IMR-90 (cell line): ENCODE measurements at regions not wholly inside any gene's neighbourhood (a gene's known extent, or its start where the extent isn't known, plus 50 kb on each side); places are given as distances from the start of the nearest gene placed in this dataset.

Experiments used
- ATAC-seq: fragments of 200-7000 bp; cut with Tn5 transposase; 2 replicates; pipeline ENCODE4 v1.9.1; 2020; ENCODE audit warnings: low read depth, mild to moderate bottlenecking, moderate library complexity
- BruUV-seq: library from RNA; stranded (reverse); fragments of 400-500 nt; replicated peaks from 2 replicates; lab custom pipeline; 2021; lab: Mats Ljungman, UMichigan
- CTCF ChIA-PET: fragments of 300-600 bp; formaldehyde crosslinking; extraction: SDS; loops from one replicate; lab custom pipeline; 2021; ENCODE audit warnings: antibody characterized with exemption; lab: Yijun Ruan, JAX
- POLR2A ChIA-PET: fragments of 300-600 bp; sonication (Branson Sonifier 250); formaldehyde crosslinking; loops from one replicate; lab custom pipeline; 2022; ENCODE audit warnings: antibody characterized with exemption; ENCODE audit not compliant: unreplicated experiment; lab: Charles Lee
- DNase-seq: peaks from one replicate; pipeline ENCODE4 v3.0.0; 2013
- H2AFZ ChIP-seq: replicated peaks from 2 replicates; pipeline ENCODE3; 2013; ENCODE audit warnings: low read length, mild to moderate bottlenecking; ENCODE audit not compliant: poor library complexity
- H2AK5ac ChIP-seq: 2 replicates; pipeline ENCODE4 v1.6.1; 2013; ENCODE audit warnings: low read depth, low read length, inconsistent platforms
- H2AK9ac ChIP-seq: replicated peaks from 2 replicates; pipeline ENCODE3; 2013; ENCODE audit warnings: mild to moderate bottlenecking, low read depth, low read length, moderate library complexity; ENCODE audit not compliant: poor library complexity
- H2BK120ac ChIP-seq: 2 replicates; pipeline ENCODE4 v1.6.1; 2013; ENCODE audit warnings: low read depth, low read length, inconsistent platforms
- H2BK15ac ChIP-seq: 3 replicates; pipeline ENCODE4 v1.6.1; 2013; ENCODE audit warnings: low read depth, low read length, inconsistent platforms
- H2BK20ac ChIP-seq: 2 replicates; pipeline ENCODE4 v1.6.1; 2013; ENCODE audit warnings: low read depth, mild to moderate bottlenecking, inconsistent platforms, low read length, moderate library complexity
- H2BK5ac ChIP-seq: 2 replicates; pipeline ENCODE4 v1.6.1; 2013; ENCODE audit warnings: mild to moderate bottlenecking, low read depth, low read length, inconsistent platforms; ENCODE audit not compliant: poor library complexity, severe bottlenecking
- H3K14ac ChIP-seq: replicated peaks from 2 replicates; pipeline ENCODE4 v1.6.1; 2013; ENCODE audit warnings: low read depth, low read length, inconsistent platforms
- H3K18ac ChIP-seq: 2 replicates; pipeline ENCODE4 v1.6.1; 2013; ENCODE audit warnings: low read depth, low read length, control low read depth
- H3K23ac ChIP-seq: 2 replicates; pipeline ENCODE4 v1.6.1; 2013; ENCODE audit warnings: low read depth, low read length, inconsistent platforms
- H3K27ac ChIP-seq: 2 replicates; pipeline ENCODE4 v1.5.1; 2013; ENCODE audit warnings: mild to moderate bottlenecking, control low read depth, low read length; ENCODE audit not compliant: insufficient read depth
- H3K27me3 ChIP-seq: 2 replicates; pipeline ENCODE4 v1.6.1; 2013; ENCODE audit warnings: low read length; ENCODE audit not compliant: control insufficient read depth, insufficient read depth
- H3K36me3 ChIP-seq: 2 replicates; pipeline ENCODE4 v1.6.1; 2013; ENCODE audit warnings: low read length, mixed read lengths; ENCODE audit not compliant: control insufficient read depth, insufficient read depth
- H3K4ac ChIP-seq: 2 replicates; pipeline ENCODE4 v1.6.1; 2013; ENCODE audit warnings: low read depth, low read length, inconsistent platforms
- H3K4me1 ChIP-seq: 2 replicates; pipeline ENCODE4 v1.6.1; 2013; ENCODE audit warnings: low read length, mixed read lengths; ENCODE audit not compliant: control insufficient read depth, insufficient read depth
- H3K4me2 ChIP-seq: 2 replicates; pipeline ENCODE4 v1.6.1; 2013; ENCODE audit warnings: low read depth, mild to moderate bottlenecking, control low read depth, low read length, moderate library complexity
- H3K4me3 ChIP-seq: 2 replicates; pipeline ENCODE4 v1.5.1; 2013; ENCODE audit warnings: low read depth, mild to moderate bottlenecking, control low read depth, low read length, moderate library complexity; ENCODE audit not compliant: insufficient read depth
- H3K56ac ChIP-seq: 2 replicates; pipeline ENCODE4 v1.6.1; 2013; ENCODE audit warnings: low read length, inconsistent platforms; ENCODE audit not compliant: insufficient read depth; ENCODE audit errors: extremely low read depth
- H3K79me1 ChIP-seq, 2 experiments: 2 replicates each; pipeline ENCODE4 v1.6.1; 2013; ENCODE audit warnings: low read length in 2 of 2, inconsistent platforms in 1 of 2, low read depth in 1 of 2
- H3K9ac ChIP-seq: 2 replicates; pipeline ENCODE4 v1.6.1; 2013; ENCODE audit warnings: low read depth, low read length, control low read depth
- H3K9me1 ChIP-seq: 2 replicates; pipeline ENCODE4 v1.6.1; 2013; ENCODE audit warnings: low read length, inconsistent platforms; ENCODE audit not compliant: insufficient read depth
- H3K9me3 ChIP-seq: 2 replicates; pipeline ENCODE4 v1.6.1; 2013; ENCODE audit warnings: low read length; ENCODE audit not compliant: control insufficient read depth, insufficient read depth
- H4K20me1 ChIP-seq: 2 replicates; pipeline ENCODE4 v1.6.1; 2013; ENCODE audit warnings: low read length, inconsistent platforms; ENCODE audit not compliant: insufficient read depth
- H4K5ac ChIP-seq: 2 replicates; pipeline ENCODE4 v1.6.1; 2013; ENCODE audit warnings: mild to moderate bottlenecking, low read depth, low read length, control low read depth
- H4K8ac ChIP-seq, 2 experiments: 2 replicates each; pipeline ENCODE4 v1.6.1; 2013; ENCODE audit warnings: low read depth in 2 of 2, low read length in 2 of 2, control low read depth in 1 of 2, inconsistent platforms in 1 of 2
- H4K91ac ChIP-seq: 2 replicates; pipeline ENCODE4 v1.6.1; 2013; ENCODE audit warnings: low read depth, low read length, inconsistent platforms; ENCODE audit not compliant: insufficient read depth
- BHLHE40 ChIP-seq: fragments of 150-350 bp; IDR thresholded peaks from 2 replicates; pipeline ENCODE4 v1.6.1; 2016; ENCODE audit warnings: mild to moderate bottlenecking, low read depth, low read length
- CEBPB ChIP-seq: IDR thresholded peaks from 2 replicates; pipeline ENCODE4 v1.6.1; 2012; ENCODE audit warnings: low read depth, low read length, improper control_type of control experiment
- CHD1 ChIP-seq: IDR thresholded peaks from 2 replicates; pipeline ENCODE4 v1.6.1; 2012; ENCODE audit warnings: low read depth, low read length, improper control_type of control experiment
- FOS ChIP-seq: fragments of 150-350 bp; IDR thresholded peaks from 2 replicates; pipeline ENCODE4 v1.6.1; 2016; ENCODE audit warnings: low read depth, low read length
- MAFK ChIP-seq: IDR thresholded peaks from 2 replicates; pipeline ENCODE4 v1.6.1; 2012; ENCODE audit warnings: low read depth, low read length, improper control_type of control experiment
- MAZ ChIP-seq: IDR thresholded peaks from 2 replicates; pipeline ENCODE4 v1.6.1; 2012; ENCODE audit warnings: low read depth, mild to moderate bottlenecking, low read length, improper control_type of control experiment, moderate library complexity, borderline replicate concordance
- MXI1 ChIP-seq: IDR thresholded peaks from 2 replicates; pipeline ENCODE4 v1.6.1; 2012; ENCODE audit warnings: low read depth, mild to moderate bottlenecking, low read length, moderate library complexity, borderline replicate concordance
- POLR2A ChIP-seq: IDR thresholded peaks from 2 replicates; pipeline ENCODE4 v1.6.1; 2012; ENCODE audit warnings: mild to moderate bottlenecking, low read depth, low read length
- RAD21 ChIP-seq: IDR thresholded peaks from 2 replicates; pipeline ENCODE4 v1.6.1; 2012; ENCODE audit warnings: low read length, improper control_type of control experiment
- RCOR1 ChIP-seq: IDR thresholded peaks from 2 replicates; pipeline ENCODE4 v1.6.1; 2012; ENCODE audit warnings: mild to moderate bottlenecking, low read length, improper control_type of control experiment; ENCODE audit not compliant: insufficient replicate concordance
- RFX5 ChIP-seq: IDR thresholded peaks from 2 replicates; pipeline ENCODE4 v1.8.0; 2012; ENCODE audit warnings: low read depth, mild to moderate bottlenecking, low read length, moderate library complexity
- SMC3 ChIP-seq: fragments of 150-350 bp; IDR thresholded peaks from 2 replicates; pipeline ENCODE4 v1.6.1; 2016; ENCODE audit warnings: low read depth, mild to moderate bottlenecking, antibody characterized with exemption, low read length, moderate library complexity
- WGBS, 2 experiments: methylation state at CpG; one replicate each; pipeline versions ENCODE4 v1.1.5 to v1.1.7; 2013; ENCODE audit warnings: missing lambda C conversion rate in 2 of 2; ENCODE audit not compliant: insufficient read length in 1 of 2; ENCODE audit errors: extremely low coverage in 2 of 2; 5-methylcytosine and 5-hydroxymethylcytosine counted together
- dilution Hi-C: fragments of 300-500 bp; cut with HindIII; formaldehyde crosslinking; loops from one replicate; pipeline ENCODE4 v1.14.3; 2018; ENCODE audit warnings: low sequenced_read_pairs; ENCODE audit not compliant: unreplicated experiment
- in situ Hi-C: fragments of 300-500 bp; cut with MboI; formaldehyde crosslinking; loops from 3 replicates; pipeline ENCODE4 v1.14.3; 2019; ENCODE audit warnings: low sequenced_read_pairs, inconsistent platforms, mixed read lengths
- intact Hi-C: fragments of 100-400 bp; cut with micrococcal nuclease; formaldehyde crosslinking; loops from 2 replicates; pipeline ENCODE4 v1.10.0; 2022
- TF ChIP-seq, protein P1 (sequence below): fragments of 150-350 bp; IDR thresholded peaks from 2 replicates; pipeline ENCODE4 v1.6.1; 2016; ENCODE audit warnings: low read depth, mild to moderate bottlenecking, low read length, moderate library complexity, borderline replicate concordance
- TF ChIP-seq, protein P2 (sequence below): conservative IDR thresholded peaks from 2 replicates; pipeline ENCODE4 v1.5.1; 2012; ENCODE audit warnings: mild to moderate bottlenecking, low read depth, low read length, improper control_type of control experiment

DNA sequence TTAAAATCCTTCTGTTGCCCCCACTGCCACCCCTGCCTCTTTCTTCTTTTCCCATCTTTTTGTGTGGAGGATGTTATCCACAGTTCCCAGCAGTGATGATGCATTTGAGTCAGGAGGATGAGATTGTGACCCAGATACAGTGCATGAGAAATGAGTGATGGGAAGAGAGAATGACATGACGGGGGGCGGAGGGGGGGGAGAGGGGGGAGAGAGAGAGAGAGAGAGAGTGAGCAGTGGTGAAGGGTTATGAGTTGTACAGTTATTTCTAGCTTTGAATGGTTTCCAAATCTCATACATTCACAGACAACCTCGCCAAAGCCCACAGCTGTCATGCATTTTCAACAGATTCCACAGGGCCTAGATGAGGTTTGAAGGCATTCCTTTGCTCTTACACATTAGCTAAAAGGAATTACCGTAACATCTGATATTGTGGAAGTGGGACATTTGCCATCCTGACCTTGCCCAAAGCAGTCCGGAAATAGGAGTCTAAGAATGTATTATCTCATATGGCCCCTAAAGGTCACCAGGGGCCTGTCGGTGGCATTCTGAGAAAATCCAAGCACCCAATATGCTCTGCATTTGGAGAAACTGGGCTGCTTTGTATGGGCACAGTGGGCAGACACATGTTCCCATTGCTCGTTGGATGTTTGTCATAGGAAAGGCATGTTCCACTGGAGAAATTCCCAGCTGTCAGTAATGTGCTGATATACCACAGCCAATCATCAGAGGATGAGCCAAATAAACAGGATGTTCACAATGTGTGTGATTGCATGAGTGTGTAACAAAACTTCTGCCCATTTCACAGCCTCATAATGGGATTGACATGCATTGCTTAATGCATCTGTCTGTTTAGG is 435.8 kb downstream of the SPRY1 start:
- peak overlapping the region; percentile 96 for H2BK120ac ChIP-seq
- H2AK9ac ChIP-seq = peak overlapping the region; percentile 3
- H3K56ac ChIP-seq = peak overlapping the region; percentile 86
- H3K79me1 ChIP-seq = no peaks in the 10 kb centered on the region; a peak in 1 of 4 replicates
- H3K9me3 ChIP-seq = 0 out of 2 replicates have a peak, but pooled peaks cover 2% of the 10 kb centered on the region
- H3K4ac ChIP-seq = peak overlapping the region; percentile 90
- H3K9me1 ChIP-seq = peaks cover 10% of the 10 kb centered on the region
- peak; percentile 100 for DNase-seq
- peak overlapping the region; percentile 16 for H2AK5ac ChIP-seq
- peak overlapping the region; percentile 69 for H4K5ac ChIP-seq
- no CpG with 5 or more reads among the region's 7 CpGs for WGBS, 2 experiments
- H3K18ac ChIP-seq = peak overlapping the region; percentile 89
- peaks cover 14% of the 10 kb centered on the region for H3K4me1 ChIP-seq
- peak overlapping the region; percentile 63; the same call in 2 of the 3 replicates for H2BK15ac ChIP-seq
- no peaks in the 10 kb centered on the region for H3K36me3 ChIP-seq
- ChIA-PET POLR2A (no interaction called here), CTCF (interaction anchor here (0.5 to 1.0 kb wide), 3 partner anchors 19 to 433 kb away, joined by 3 to 4 read pairs (median 3); no protein-coding TSS in a partner anchor)
- dilution Hi-C loops (no loop called here), in situ Hi-C loops (no loop called here), intact Hi-C loops (loop anchor here (1.0 to 10.0 kb wide), 6 partner anchors 48 to 705 kb away; no protein-coding TSS in a partner anchor)
- H3K14ac ChIP-seq = peak overlapping the region; percentile 70
- BruUV-seq = no TSS peak
- H3K9ac ChIP-seq = peak overlapping the region; percentile 24
- peak overlapping the region; percentile 98 for H2BK20ac ChIP-seq
- peak overlapping the region; percentile 83 for H3K27ac ChIP-seq
- H4K8ac ChIP-seq = peak overlapping the region; percentile 63 to 78
- peak overlapping the region; percentile 94 for H2BK5ac ChIP-seq
- peak overlapping the region; percentile 75 for H2AFZ ChIP-seq
- ATAC-seq = peak; percentile 84
- H4K91ac ChIP-seq = peak overlapping the region; percentile 95
- no peaks in the 10 kb centered on the region for H3K27me3 ChIP-seq
- peak overlapping the region; percentile 82 for H3K23ac ChIP-seq
- H4K20me1 ChIP-seq = no peaks in the 10 kb centered on the region
- no peak overlapping the region for H3K4me3 ChIP-seq
- H3K4me2 ChIP-seq = peak overlapping the region; percentile 71
- TF ChIP-seq RAD21 = no peak
- TF ChIP-seq RFX5 = no peak
- TF ChIP-seq BHLHE40 = 0 out of 2 replicates have a peak, but pooled peaks have one; percentile 24
- no peak for TF ChIP-seq CHD1
- TF ChIP-seq CEBPB = peak; percentile 91
- TF ChIP-seq, protein P1, sequence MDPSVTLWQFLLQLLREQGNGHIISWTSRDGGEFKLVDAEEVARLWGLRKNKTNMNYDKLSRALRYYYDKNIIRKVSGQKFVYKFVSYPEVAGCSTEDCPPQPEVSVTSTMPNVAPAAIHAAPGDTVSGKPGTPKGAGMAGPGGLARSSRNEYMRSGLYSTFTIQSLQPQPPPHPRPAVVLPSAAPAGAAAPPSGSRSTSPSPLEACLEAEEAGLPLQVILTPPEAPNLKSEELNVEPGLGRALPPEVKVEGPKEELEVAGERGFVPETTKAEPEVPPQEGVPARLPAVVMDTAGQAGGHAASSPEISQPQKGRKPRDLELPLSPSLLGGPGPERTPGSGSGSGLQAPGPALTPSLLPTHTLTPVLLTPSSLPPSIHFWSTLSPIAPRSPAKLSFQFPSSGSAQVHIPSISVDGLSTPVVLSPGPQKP = no peak
- peak; percentile 12 for TF ChIP-seq RCOR1
- 0 out of 2 replicates have a peak, but pooled peaks have one; percentile 3 for TF ChIP-seq SMC3
- TF ChIP-seq MAZ = peak; percentile 57; the same call in 1 of the 2 replicates
- peak; percentile 36; the same call in 1 of the 2 replicates for TF ChIP-seq MAFK
- no peak for TF ChIP-seq POLR2A
- TF ChIP-seq, protein P2, sequence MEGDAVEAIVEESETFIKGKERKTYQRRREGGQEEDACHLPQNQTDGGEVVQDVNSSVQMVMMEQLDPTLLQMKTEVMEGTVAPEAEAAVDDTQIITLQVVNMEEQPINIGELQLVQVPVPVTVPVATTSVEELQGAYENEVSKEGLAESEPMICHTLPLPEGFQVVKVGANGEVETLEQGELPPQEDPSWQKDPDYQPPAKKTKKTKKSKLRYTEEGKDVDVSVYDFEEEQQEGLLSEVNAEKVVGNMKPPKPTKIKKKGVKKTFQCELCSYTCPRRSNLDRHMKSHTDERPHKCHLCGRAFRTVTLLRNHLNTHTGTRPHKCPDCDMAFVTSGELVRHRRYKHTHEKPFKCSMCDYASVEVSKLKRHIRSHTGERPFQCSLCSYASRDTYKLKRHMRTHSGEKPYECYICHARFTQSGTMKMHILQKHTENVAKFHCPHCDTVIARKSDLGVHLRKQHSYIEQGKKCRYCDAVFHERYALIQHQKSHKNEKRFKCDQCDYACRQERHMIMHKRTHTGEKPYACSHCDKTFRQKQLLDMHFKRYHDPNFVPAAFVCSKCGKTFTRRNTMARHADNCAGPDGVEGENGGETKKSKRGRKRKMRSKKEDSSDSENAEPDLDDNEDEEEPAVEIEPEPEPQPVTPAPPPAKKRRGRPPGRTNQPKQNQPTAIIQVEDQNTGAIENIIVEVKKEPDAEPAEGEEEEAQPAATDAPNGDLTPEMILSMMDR = no peak
- TF ChIP-seq FOS = peak; percentile 24; the same call in 1 of the 2 replicates
- peak; percentile 29; the same call in 1 of the 2 replicates for TF ChIP-seq MXI1
